Suprapubic skin (tissue), 3 donors: ENCODE measurements at regions not wholly inside any gene's neighbourhood (a gene's known extent, or its start where the extent isn't known, plus 50 kb on each side); places are given as distances from the start of the nearest gene placed in this dataset.

ENCODE experiments used
- CTCF ChIP-seq, 2 donors: fragments of 200-600 bp in 1 of 2; fragments of 450-650 bp in 1 of 2; sonication (generic) in 1 of 2; IDR thresholded peaks; one replicate each; pipeline ENCODE4 v1.5.1; 2016 to 2019; ENCODE audit warnings: antibody characterized with exemption in 2 of 2, mild to moderate bottlenecking in 1 of 2, moderate library complexity in 1 of 2
- EP300 ChIP-seq: sonication (generic); formaldehyde crosslinking; IDR thresholded peaks from one replicate; pipeline ENCODE4 v1.6.1; 2017; ENCODE audit warnings: antibody characterized with exemption

GRCh38 chr18:60951091-60951490 lies 382.1 kb upstream of the CDH20 start:
- no peak for TF ChIP-seq CTCF (IDR thresholded peaks at IDR 0.05)
- TF ChIP-seq EP300 = no peak
